WTC11 (cell line): ENCODE measurements at regions not wholly inside any gene's neighbourhood (a gene's known extent, or its start where the extent isn't known, plus 50 kb on each side); places are given as distances from the start of the nearest gene placed in this dataset.

Experiments
- ATAC-seq: fragments of 200-7000 bp; cut with Tn5 transposase; 2 replicates; pipeline ENCODE4 v1.10.0; 2021; ENCODE audit warnings: mild to moderate bottlenecking, moderate library complexity
- CTCF ChIA-PET: fragments of 300-600 bp; sonication (Branson Sonifier 250); formaldehyde crosslinking; loops from one replicate; lab custom pipeline; 2021; ENCODE audit warnings: antibody characterized with exemption; lab: Charles Lee
- POLR2A ChIA-PET: fragments of 350-600 bp; sonication (Branson Sonifier 250); formaldehyde crosslinking; loops from one replicate; lab custom pipeline; 2021; ENCODE audit warnings: antibody characterized with exemption; lab: Charles Lee
- DNase-seq: peaks from one replicate; pipeline ENCODE4 v3.0.0; 2021; ENCODE audit warnings: low spot score
- H3K27ac Mint-ChIP-seq: 2 replicates; pipeline ENCODE4 v1.8.0; 2021; ENCODE audit warnings: mixed read lengths
- H3K27me3 Mint-ChIP-seq: 2 replicates; pipeline ENCODE4 v1.8.0; 2021; ENCODE audit warnings: low read depth, mild to moderate bottlenecking, moderate library complexity, mixed read lengths
- H3K36me3 Mint-ChIP-seq: 2 replicates; pipeline ENCODE4 v1.8.0; 2021; ENCODE audit warnings: mixed read lengths
- H3K4me1 Mint-ChIP-seq: 2 replicates; pipeline ENCODE4 v1.8.0; 2022; ENCODE audit warnings: mixed read lengths
- H3K4me3 Mint-ChIP-seq: 2 replicates; pipeline ENCODE4 v1.8.0; 2021; ENCODE audit warnings: mild to moderate bottlenecking, moderate library complexity, mixed read lengths
- H3K9me3 Mint-ChIP-seq: 2 replicates; pipeline ENCODE4 v1.8.0; 2021; ENCODE audit warnings: mixed read lengths
- ATF1 ChIP-seq: sonication (generic); formaldehyde crosslinking; IDR thresholded peaks from 2 replicates; pipeline ENCODE4 v1.8.1; 2023; ENCODE audit warnings: mild to moderate bottlenecking, moderate library complexity, missing genetic modification reagents
- ATF3 ChIP-seq: sonication (generic); formaldehyde crosslinking; conservative IDR thresholded peaks from 2 replicates; pipeline ENCODE4 v1.8.1; 2022; ENCODE audit warnings: mild to moderate bottlenecking, missing genetic modification reagents
- E2F4 ChIP-seq: sonication (generic); formaldehyde crosslinking; IDR thresholded peaks from 2 replicates; pipeline ENCODE4 v1.8.1; 2022; ENCODE audit warnings: low read depth, mild to moderate bottlenecking, moderate library complexity, missing genetic modification reagents, borderline replicate concordance
- ESRRA ChIP-seq: sonication (generic); formaldehyde crosslinking; IDR thresholded peaks from 2 replicates; pipeline ENCODE4 v1.8.1; 2022; ENCODE audit warnings: mild to moderate bottlenecking, missing genetic modification reagents, borderline replicate concordance
- ETV6 ChIP-seq: sonication (generic); formaldehyde crosslinking; IDR thresholded peaks from 2 replicates; pipeline ENCODE4 v1.8.1; 2022; ENCODE audit warnings: mild to moderate bottlenecking, missing genetic modification reagents
- IRF1 ChIP-seq: sonication (generic); formaldehyde crosslinking; IDR thresholded peaks from 2 replicates; pipeline ENCODE4 v1.8.0; 2023; ENCODE audit warnings: missing genetic modification reagents
- IRF2 ChIP-seq: sonication (generic); formaldehyde crosslinking; IDR thresholded peaks from 2 replicates; pipeline ENCODE4 v1.8.0; 2022; ENCODE audit warnings: low read depth, missing genetic modification reagents, borderline replicate concordance
- NFYB ChIP-seq: sonication (generic); formaldehyde crosslinking; conservative IDR thresholded peaks from 2 replicates; pipeline ENCODE4 v1.8.0; 2022; ENCODE audit warnings: low read depth, missing genetic modification reagents
- NR1H2 ChIP-seq: sonication (generic); formaldehyde crosslinking; IDR thresholded peaks from 2 replicates; pipeline ENCODE4 v1.9.0; 2021; ENCODE audit warnings: mild to moderate bottlenecking, moderate library complexity, missing genetic modification reagents
- PRRX2 ChIP-seq: fragments of 250-450 bp; sonication (Bioruptor Pico); IDR thresholded peaks from 2 replicates; pipeline ENCODE4 v1.8.0; 2021; ENCODE audit warnings: mild to moderate bottlenecking
- SMAD3 ChIP-seq: sonication (generic); formaldehyde crosslinking; IDR thresholded peaks from 2 replicates; pipeline ENCODE4 v1.8.0; 2022; ENCODE audit warnings: missing genetic modification reagents, mild to moderate bottlenecking, borderline replicate concordance
- SP1 ChIP-seq: sonication (generic); formaldehyde crosslinking; conservative IDR thresholded peaks from 2 replicates; pipeline ENCODE4 v1.8.1; 2022; ENCODE audit warnings: missing genetic modification reagents
- TP53 ChIP-seq: sonication (generic); formaldehyde crosslinking; IDR thresholded peaks from 2 replicates; pipeline ENCODE4 v1.8.1; 2023; ENCODE audit warnings: mild to moderate bottlenecking, missing genetic modification reagents
- USF2 ChIP-seq: sonication (generic); formaldehyde crosslinking; IDR thresholded peaks from 2 replicates; pipeline ENCODE4 v1.8.1; 2023; ENCODE audit warnings: mild to moderate bottlenecking, missing genetic modification reagents, moderate library complexity
- ZNF121 ChIP-seq: sonication (generic); formaldehyde crosslinking; IDR thresholded peaks from 2 replicates; pipeline ENCODE4 v1.8.0; 2023; ENCODE audit warnings: missing genetic modification reagents
- ZNF396 ChIP-seq: fragments of 250-450 bp; sonication (Bioruptor Pico); IDR thresholded peaks from 2 replicates; pipeline ENCODE4 v1.8.0; 2021; ENCODE audit warnings: mild to moderate bottlenecking, moderate library complexity, borderline replicate concordance
- ZNF416 ChIP-seq: fragments of 250-450 bp; sonication (Bioruptor Pico); IDR thresholded peaks from 2 replicates; pipeline ENCODE4 v1.9.0; 2021; ENCODE audit warnings: mild to moderate bottlenecking, inconsistent platforms
- TF ChIP-seq, protein P1 (sequence below): sonication (generic); formaldehyde crosslinking; IDR thresholded peaks from 2 replicates; pipeline ENCODE4 v1.8.1; 2022; ENCODE audit warnings: mild to moderate bottlenecking, moderate library complexity, missing genetic modification reagents
- TF ChIP-seq, protein P2 (sequence below): fragments of 250-450 bp; sonication (Bioruptor Pico); IDR thresholded peaks from 2 replicates; pipeline ENCODE4 v1.8.0; 2021; ENCODE audit warnings: mild to moderate bottlenecking
- TF ChIP-seq, protein P3 (sequence below): sonication (generic); formaldehyde crosslinking; IDR thresholded peaks from 2 replicates; pipeline ENCODE4 v1.8.1; 2023; ENCODE audit warnings: mild to moderate bottlenecking, missing genetic modification reagents, moderate library complexity
- TF ChIP-seq, protein P4 (sequence below): sonication (generic); formaldehyde crosslinking; IDR thresholded peaks from 2 replicates; pipeline ENCODE4 v1.8.0; 2022; ENCODE audit warnings: mild to moderate bottlenecking, missing genetic modification reagents

DNA sequence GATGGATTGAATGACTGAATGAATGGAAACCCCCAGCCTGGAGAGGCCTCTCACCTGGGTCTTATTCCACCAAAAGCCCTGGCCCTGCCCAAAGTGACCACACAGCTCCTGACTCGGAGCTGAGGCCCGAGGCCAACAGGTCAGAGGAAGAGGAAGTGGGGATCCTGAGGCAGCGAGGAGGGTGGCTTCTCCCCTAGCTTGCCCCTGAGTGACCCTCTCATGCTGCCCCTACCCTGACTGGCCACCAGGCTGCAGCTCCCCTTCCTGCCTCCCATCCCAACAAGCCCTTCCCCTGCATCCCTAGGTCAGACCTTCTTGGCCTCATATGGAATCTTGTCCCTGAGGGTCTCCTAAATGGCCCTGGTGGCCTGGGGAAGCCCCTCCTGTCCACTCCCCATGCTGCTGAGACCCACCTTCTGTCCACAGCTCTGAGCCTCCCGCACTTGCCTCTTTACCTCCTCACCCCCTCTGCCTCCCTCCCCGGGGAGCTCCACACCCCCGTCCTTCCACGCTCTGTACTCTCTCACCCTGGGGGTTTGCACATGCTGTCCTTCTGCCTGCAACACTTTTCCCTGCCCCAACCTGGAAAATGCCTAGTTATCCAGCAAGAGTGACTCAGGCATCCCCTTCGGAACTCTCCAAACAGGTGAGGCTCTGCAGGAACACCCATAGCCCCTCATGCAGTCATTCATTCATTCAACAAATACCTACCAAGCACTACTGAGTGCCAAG, 134.8 kb upstream of the HDAC4 start (continued):
- no peak for TF ChIP-seq SP1 (CRISPR knock-in tag)
- TF ChIP-seq, protein P1, sequence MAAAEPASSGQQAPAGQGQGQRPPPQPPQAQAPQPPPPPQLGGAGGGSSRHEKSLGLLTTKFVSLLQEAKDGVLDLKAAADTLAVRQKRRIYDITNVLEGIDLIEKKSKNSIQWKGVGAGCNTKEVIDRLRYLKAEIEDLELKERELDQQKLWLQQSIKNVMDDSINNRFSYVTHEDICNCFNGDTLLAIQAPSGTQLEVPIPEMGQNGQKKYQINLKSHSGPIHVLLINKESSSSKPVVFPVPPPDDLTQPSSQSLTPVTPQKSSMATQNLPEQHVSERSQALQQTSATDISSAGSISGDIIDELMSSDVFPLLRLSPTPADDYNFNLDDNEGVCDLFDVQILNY (CRISPR knock-in tag) = no peak
- TF ChIP-seq, protein P2, sequence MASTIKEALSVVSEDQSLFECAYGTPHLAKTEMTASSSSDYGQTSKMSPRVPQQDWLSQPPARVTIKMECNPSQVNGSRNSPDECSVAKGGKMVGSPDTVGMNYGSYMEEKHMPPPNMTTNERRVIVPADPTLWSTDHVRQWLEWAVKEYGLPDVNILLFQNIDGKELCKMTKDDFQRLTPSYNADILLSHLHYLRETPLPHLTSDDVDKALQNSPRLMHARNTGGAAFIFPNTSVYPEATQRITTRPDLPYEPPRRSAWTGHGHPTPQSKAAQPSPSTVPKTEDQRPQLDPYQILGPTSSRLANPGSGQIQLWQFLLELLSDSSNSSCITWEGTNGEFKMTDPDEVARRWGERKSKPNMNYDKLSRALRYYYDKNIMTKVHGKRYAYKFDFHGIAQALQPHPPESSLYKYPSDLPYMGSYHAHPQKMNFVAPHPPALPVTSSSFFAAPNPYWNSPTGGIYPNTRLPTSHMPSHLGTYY (CRISPR knock-in tag) = no peak
- TF ChIP-seq, protein P3, sequence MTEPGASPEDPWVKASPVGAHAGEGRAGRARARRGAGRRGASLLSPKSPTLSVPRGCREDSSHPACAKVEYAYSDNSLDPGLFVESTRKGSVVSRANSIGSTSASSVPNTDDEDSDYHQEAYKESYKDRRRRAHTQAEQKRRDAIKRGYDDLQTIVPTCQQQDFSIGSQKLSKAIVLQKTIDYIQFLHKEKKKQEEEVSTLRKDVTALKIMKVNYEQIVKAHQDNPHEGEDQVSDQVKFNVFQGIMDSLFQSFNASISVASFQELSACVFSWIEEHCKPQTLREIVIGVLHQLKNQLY (CRISPR knock-in tag) = no peak
- no peak for TF ChIP-seq ETV6

GRCh38 chr2:239534581-239535412, 134.0 kb upstream of the HDAC4 start:
- no peak for TF ChIP-seq SMAD3
- TF ChIP-seq ATF1 (CRISPR knock-in tag) = no peak
- no peak for TF ChIP-seq USF2
- no peak for TF ChIP-seq ESRRA (CRISPR knock-in tag)
- no peak for TF ChIP-seq NR1H2 (CRISPR knock-in tag)
- TF ChIP-seq ZNF121 (CRISPR knock-in tag) = no peak
- TF ChIP-seq TP53 (CRISPR knock-in tag) = no peak
- TF ChIP-seq ZNF416 = no peak
- TF ChIP-seq, protein P4, sequence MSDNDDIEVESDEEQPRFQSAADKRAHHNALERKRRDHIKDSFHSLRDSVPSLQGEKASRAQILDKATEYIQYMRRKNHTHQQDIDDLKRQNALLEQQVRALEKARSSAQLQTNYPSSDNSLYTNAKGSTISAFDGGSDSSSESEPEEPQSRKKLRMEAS (CRISPR knock-in tag) = no peak
- TF ChIP-seq IRF2 (CRISPR knock-in tag) = no peak
- no peak for TF ChIP-seq ETV6
- TF ChIP-seq NFYB = no peak
- no peak for TF ChIP-seq IRF1 (CRISPR knock-in tag)
- TF ChIP-seq ATF3 (CRISPR knock-in tag) = no peak
- TF ChIP-seq PRRX2 (CRISPR knock-in tag) = no peak
- TF ChIP-seq ZNF396 = no peak
- TF ChIP-seq E2F4 (CRISPR knock-in tag) = no peak
- Mint-ChIP-seq H3K36me3 (no peaks in the 10 kb centered on the region), H3K9me3 (0 out of 2 replicates have a peak, but pooled peaks cover 4% of the 10 kb centered on the region), H3K4me3 (no peak overlapping the region), H3K27ac (no peak overlapping the region), H3K27me3 (peaks cover 4% of the 10 kb centered on the region; the same call in 1 of the 2 replicates), H3K4me1 (no peaks in the 10 kb centered on the region)
- ChIA-PET POLR2A (no interaction called here), CTCF (interaction anchor here (0.9 kb wide), 2 partner anchors 23 to 215 kb away, joined by 3 read pairs; no protein-coding TSS in a partner anchor)
- ATAC-seq = no peak
- DNase-seq = no peak
